ENCODE measurements at regions not wholly inside any gene's neighbourhood (a gene's known extent, or its start where the extent isn't known, plus 50 kb on each side); places are given as distances from the start of the nearest gene placed in this dataset.
"Not testable (repeated sequence)": the region's sequence is repeated elsewhere in the genome, so short reads cannot be mapped to it uniquely, and the experiment has no call there.

- Histone ChIP-seq H3K4me1 (peaks cover 0 to 3% (median 0%) of the 10 kb centered on the region in 4 donors), H3K27ac (no peak overlapping the region), H3K36me3 (no peaks in the 10 kb centered on the region), H3K27me3 (no peaks in the 10 kb centered on the region), H3K4me3 (no peak overlapping the region), H3K9me3 (no peaks in the 10 kb centered on the region)
- WGBS, 2 donors = 78 to 81% methylated on average over 12 to 13 of the region's 13 CpGs
- no peak for DNase-seq (ENCODE audit: low spot score in 2 of 2)
- no peak for TF ChIP-seq CTCF (IDR thresholded peaks at IDR 0.05)
Measured at GRCh38 chr16:88202207-88202745, 180.5 kb upstream of the ZNF469 start.

- WGBS, 2 donors = 88% methylated on average over 21 to 37 of the region's 37 CpGs
- not testable (repeated sequence) for H3K36me3 ChIP-seq; DNase-seq (ENCODE audit: low spot score in 2 of 2); H3K4me3 ChIP-seq; H3K27ac ChIP-seq; H3K9me3 ChIP-seq; H3K27me3 ChIP-seq; H3K4me1 ChIP-seq
Measured at GRCh38 chr16:88202856-88203681, 179.7 kb upstream of the ZNF469 start.

- DNase-seq (ENCODE audit: low spot score in 2 of 2); H3K27ac ChIP-seq; H3K4me1 ChIP-seq; H3K4me3 ChIP-seq; H3K27me3 ChIP-seq; H3K9me3 ChIP-seq; H3K36me3 ChIP-seq: not testable (repeated sequence)
- 84 to 88% methylated on average over 29 to 36 of the region's 37 CpGs for WGBS, 2 donors
Measured at GRCh38 chr16:88204131-88205110, 178.3 kb upstream of the ZNF469 start.

- DNase-seq (ENCODE audit: low spot score in 2 of 2); H3K36me3 ChIP-seq; H3K27me3 ChIP-seq; H3K4me3 ChIP-seq; H3K4me1 ChIP-seq; H3K27ac ChIP-seq; H3K9me3 ChIP-seq: not testable (repeated sequence)
- WGBS, 2 donors = 89 to 93% methylated on average over 17 of the region's 17 CpGs
Measured at GRCh38 chr16:88205482-88205881, 177.3 kb upstream of the ZNF469 start.

GRCh38 chr16:88206006-88206405 lies 176.8 kb upstream of the ZNF469 start:
- not testable (repeated sequence) for H3K27me3 ChIP-seq; H3K4me3 ChIP-seq; H3K4me1 ChIP-seq; H3K27ac ChIP-seq; H3K9me3 ChIP-seq; DNase-seq (ENCODE audit: low spot score in 2 of 2); H3K36me3 ChIP-seq
- 76 to 78% methylated on average over 10 of the region's 16 CpGs for WGBS, 2 donors

GRCh38 chr16:88206516-88206915 lies 176.2 kb upstream of the ZNF469 start:
- H3K4me1 ChIP-seq; H3K4me3 ChIP-seq; H3K27me3 ChIP-seq; H3K36me3 ChIP-seq; H3K27ac ChIP-seq; DNase-seq (ENCODE audit: low spot score in 2 of 2); H3K9me3 ChIP-seq: not testable (repeated sequence)
- WGBS, 2 donors = 92% methylated on average over 8 to 9 of the region's 22 CpGs

- Histone ChIP-seq H3K27me3 (no peaks in the 10 kb centered on the region), H3K9me3 (peaks cover 0 to 9% (median 0%) of the 10 kb centered on the region in 4 donors), H3K4me3 (no peak overlapping the region), H3K27ac (no peak overlapping the region), H3K4me1 (no peaks in the 10 kb centered on the region), H3K36me3 (no peaks in the 10 kb centered on the region)
- no peak for DNase-seq (ENCODE audit: low spot score in 2 of 2)
- WGBS, 2 donors = 88 to 91% methylated on average over 10 of the region's 10 CpGs
- TF ChIP-seq CTCF (IDR thresholded peaks at IDR 0.05) = no peak
- TF ChIP-seq EP300 (IDR thresholded peaks at IDR 0.05) = no peak
- no peak for TF ChIP-seq POLR2A (IDR thresholded peaks at IDR 0.05)
Measured at GRCh38 chr16:88208112-88208511, 174.6 kb upstream of the ZNF469 start.

GRCh38 chr16:88208776-88209175 lies 174.0 kb upstream of the ZNF469 start:
- not testable (repeated sequence) for H3K9me3 ChIP-seq; DNase-seq (ENCODE audit: low spot score in 2 of 2); H3K4me3 ChIP-seq; H3K4me1 ChIP-seq; H3K27me3 ChIP-seq; H3K36me3 ChIP-seq; H3K27ac ChIP-seq
- 58 to 59% methylated on average over 5 of the region's 5 CpGs for WGBS, 2 donors

- not testable (repeated sequence) for H3K36me3 ChIP-seq; DNase-seq (ENCODE audit: low spot score in 2 of 2); H3K27me3 ChIP-seq; H3K9me3 ChIP-seq; H3K27ac ChIP-seq; H3K4me3 ChIP-seq; H3K4me1 ChIP-seq
- WGBS, 2 donors = 88 to 95% methylated on average over 1 of the region's 1 CpG
Measured at GRCh38 chr16:88209579-88209978, 173.2 kb upstream of the ZNF469 start.

GRCh38 chr16:88213937-88214336 lies 168.8 kb upstream of the ZNF469 start:
- H3K27me3 ChIP-seq; DNase-seq (ENCODE audit: low spot score in 2 of 2); H3K27ac ChIP-seq; H3K4me1 ChIP-seq; H3K36me3 ChIP-seq; H3K4me3 ChIP-seq: not testable (repeated sequence)
- 77 to 83% methylated on average over 3 of the region's 5 CpGs for WGBS, 2 donors
- H3K9me3 ChIP-seq = peaks cover 0 to 21% (median 2%) of the 10 kb centered on the region in 4 donors
